ENCODE measurements at regions not wholly inside any gene's neighbourhood (a gene's known extent, or its start where the extent isn't known, plus 50 kb on each side); places are given as distances from the start of the nearest gene placed in this dataset.
"Not testable (repeated sequence)": the region's sequence is repeated elsewhere in the genome, so short reads cannot be mapped to it uniquely, and the experiment has no call there.

DNA sequence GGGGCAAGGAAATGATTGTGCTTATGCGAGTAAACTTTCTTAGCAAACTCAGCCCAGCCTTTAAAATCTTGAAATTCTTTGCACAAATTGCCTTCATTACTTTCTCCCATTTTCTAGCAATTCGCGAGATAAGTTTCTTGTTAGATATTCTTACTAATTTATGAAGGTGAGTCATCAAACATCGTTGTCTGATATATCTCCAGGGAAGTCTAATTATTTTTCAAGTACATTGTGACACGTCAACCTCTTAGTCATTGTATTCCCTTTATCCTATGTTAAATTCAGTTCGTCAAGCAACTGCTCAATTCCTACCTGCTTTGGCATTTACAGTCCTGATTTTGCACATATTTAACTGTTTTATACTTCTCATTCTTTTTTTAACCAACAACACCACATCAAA is 854.5 kb upstream of the CRIM1 start:
- TF ChIP-seq EZH2phosphoT487 (IDR thresholded peaks at IDR 0.05; ENCODE audit: low read depth) (no peak), CTCF (IDR thresholded peaks at IDR 0.05; ENCODE audit: low read depth, low read length) (no peak)
- Histone ChIP-seq H3K4me3 (ENCODE audit: low read length) (no peak overlapping the region), H3K9ac (ENCODE audit: low read length) (no peak overlapping the region), H2AFZ (ENCODE audit: low read depth, low read length) (no peak overlapping the region), H3K36me3 (replicated peaks; ENCODE audit: low read depth, low read length) (no peaks in the 10 kb centered on the region), H3K27ac (ENCODE audit: low read length) (no peak overlapping the region), H3K9me3 (ENCODE audit: insufficient read depth, low read length) (no peaks in the 10 kb centered on the region), H3K4me1 (ENCODE audit: low read length) (no peaks in the 10 kb centered on the region), H3K79me2 (ENCODE audit: low read length) (no peaks in the 10 kb centered on the region), H3K4me2 (ENCODE audit: low read length) (no peak overlapping the region), H3K27me3 (ENCODE audit: low read depth, low read length) (no peaks in the 10 kb centered on the region), H4K20me1 (ENCODE audit: insufficient read depth, low read length) (no peaks in the 10 kb centered on the region)

DNA sequence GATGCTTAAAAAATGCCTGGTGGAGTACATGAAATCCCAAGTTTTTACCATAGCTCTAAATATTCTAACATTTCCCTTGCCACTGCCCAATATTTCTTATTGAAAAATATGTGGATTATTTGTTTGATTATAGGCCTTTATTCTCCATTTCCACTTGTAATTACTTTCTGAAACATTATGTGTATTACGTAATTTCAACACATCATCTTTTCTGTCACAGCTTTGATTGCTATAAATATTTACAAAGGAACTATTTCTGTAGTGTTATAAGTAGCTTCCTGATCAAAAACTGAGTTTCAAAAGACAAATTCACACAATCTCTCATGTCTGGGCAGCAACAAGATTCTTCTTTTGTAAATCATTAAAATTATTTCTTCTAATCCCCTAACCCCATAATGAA is 859.6 kb upstream of the CRIM1 start:
- no peaks in the 10 kb centered on the region for H3K79me2 ChIP-seq (ENCODE audit: low read length)
- H3K27me3 ChIP-seq (ENCODE audit: low read depth, low read length), result no peaks in the 10 kb centered on the region
- no peak overlapping the region for H2AFZ ChIP-seq (ENCODE audit: low read depth, low read length)
- H4K20me1 ChIP-seq (ENCODE audit: insufficient read depth, low read length), result no peaks in the 10 kb centered on the region
- no peak overlapping the region for H3K27ac ChIP-seq (ENCODE audit: low read length)
- no peak overlapping the region for H3K4me3 ChIP-seq (ENCODE audit: low read length)
- no peak overlapping the region for H3K4me2 ChIP-seq (ENCODE audit: low read length)
- H3K9me3 ChIP-seq (ENCODE audit: insufficient read depth, low read length), result no peaks in the 10 kb centered on the region
- no peaks in the 10 kb centered on the region for H3K36me3 ChIP-seq (replicated peaks; ENCODE audit: low read depth, low read length)
- H3K4me1 ChIP-seq (ENCODE audit: low read length), result no peaks in the 10 kb centered on the region
- TF ChIP-seq EZH2phosphoT487 (IDR thresholded peaks at IDR 0.05; ENCODE audit: low read depth), result no peak
- no peak for TF ChIP-seq CTCF (IDR thresholded peaks at IDR 0.05; ENCODE audit: low read depth, low read length)
- H3K9ac ChIP-seq (ENCODE audit: low read length), result no peak overlapping the region

DNA sequence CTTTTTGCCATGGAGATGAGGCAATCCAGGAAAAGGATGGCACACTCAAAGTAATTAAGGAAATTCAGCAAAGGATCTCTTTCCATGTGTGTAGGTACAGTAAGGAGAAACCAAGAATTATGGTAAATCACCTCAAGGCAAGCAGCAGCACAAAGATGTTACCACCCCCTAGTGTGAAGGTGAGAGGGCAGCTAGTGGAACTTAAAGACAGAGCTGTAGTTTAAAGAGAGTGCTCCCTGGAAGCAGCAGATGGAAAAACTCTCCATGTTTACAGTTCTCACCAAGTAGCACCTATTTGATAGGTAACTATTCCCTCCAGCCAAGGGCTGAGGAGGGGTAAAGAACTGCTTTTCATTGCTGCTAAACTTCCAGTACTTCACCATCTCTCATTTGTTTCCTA is 860.4 kb upstream of the CRIM1 start:
- Histone ChIP-seq H2AFZ (ENCODE audit: low read depth, low read length) (no peak overlapping the region), H3K36me3 (replicated peaks; ENCODE audit: low read depth, low read length) (no peaks in the 10 kb centered on the region), H4K20me1 (ENCODE audit: insufficient read depth, low read length) (no peaks in the 10 kb centered on the region), H3K9me3 (ENCODE audit: insufficient read depth, low read length) (no peaks in the 10 kb centered on the region), H3K4me1 (ENCODE audit: low read length) (no peaks in the 10 kb centered on the region), H3K9ac (ENCODE audit: low read length) (no peak overlapping the region), H3K79me2 (ENCODE audit: low read length) (no peaks in the 10 kb centered on the region), H3K4me3 (ENCODE audit: low read length) (no peak overlapping the region), H3K4me2 (ENCODE audit: low read length) (no peak overlapping the region), H3K27me3 (ENCODE audit: low read depth, low read length) (no peaks in the 10 kb centered on the region), H3K27ac (ENCODE audit: low read length) (no peak overlapping the region)
- TF ChIP-seq EZH2phosphoT487 (IDR thresholded peaks at IDR 0.05; ENCODE audit: low read depth) (no peak), CTCF (IDR thresholded peaks at IDR 0.05; ENCODE audit: low read depth, low read length) (no peak)

DNA sequence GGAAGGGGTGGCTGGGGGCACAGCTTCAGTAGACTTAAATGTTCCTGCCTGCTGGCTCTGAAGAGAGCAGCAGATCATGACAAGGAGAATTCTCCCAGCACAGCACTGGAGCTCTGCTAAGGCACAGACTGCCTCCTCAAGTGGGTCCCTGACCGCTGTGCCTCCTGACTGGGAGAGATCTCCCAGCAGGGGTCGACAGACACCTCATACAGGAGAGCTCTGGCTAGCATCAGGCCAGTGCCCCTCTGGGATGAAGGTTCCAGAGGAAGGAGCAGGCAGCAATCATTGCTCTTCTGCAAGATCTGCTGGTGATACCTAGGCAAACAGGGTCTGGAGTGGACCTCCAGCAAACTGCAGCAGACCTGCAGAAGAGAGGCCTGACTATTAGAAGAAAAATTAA is 877.5 kb upstream of the CRIM1 start:
- not testable (repeated sequence) for H3K36me3 ChIP-seq (replicated peaks; ENCODE audit: low read depth, low read length); H3K79me2 ChIP-seq (ENCODE audit: low read length); H3K9ac ChIP-seq (ENCODE audit: low read length); H3K4me2 ChIP-seq (ENCODE audit: low read length); H3K9me3 ChIP-seq (ENCODE audit: insufficient read depth, low read length); H4K20me1 ChIP-seq (ENCODE audit: insufficient read depth, low read length); H3K27me3 ChIP-seq (ENCODE audit: low read depth, low read length); H3K4me3 ChIP-seq (ENCODE audit: low read length); H3K27ac ChIP-seq (ENCODE audit: low read length); H3K4me1 ChIP-seq (ENCODE audit: low read length); H2AFZ ChIP-seq (ENCODE audit: low read depth, low read length)

DNA sequence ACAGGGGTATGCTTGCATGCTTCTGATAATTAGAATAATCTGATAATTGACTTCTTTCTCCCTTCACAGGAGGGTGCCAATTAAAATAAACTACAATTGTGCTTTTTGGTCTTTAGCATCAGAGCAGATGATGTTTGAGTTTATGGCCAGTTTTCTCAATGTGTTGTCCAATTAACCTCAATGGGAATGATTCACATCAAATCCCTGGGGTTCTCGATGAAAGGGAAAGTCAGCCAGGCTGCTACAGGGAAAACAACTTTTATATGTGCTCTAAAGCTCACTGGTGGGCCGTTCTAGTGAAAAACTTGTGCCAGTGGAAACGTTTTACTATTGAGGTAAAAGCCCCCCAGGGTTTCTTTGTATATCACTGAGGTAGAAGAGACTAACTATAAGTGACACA is 887.3 kb upstream of the CRIM1 start:
- H3K9me3 ChIP-seq (ENCODE audit: insufficient read depth, low read length), result no peaks in the 10 kb centered on the region
- TF ChIP-seq CTCF (IDR thresholded peaks at IDR 0.05; ENCODE audit: low read depth, low read length) (no peak), EZH2phosphoT487 (IDR thresholded peaks at IDR 0.05; ENCODE audit: low read depth) (no peak)

More for the DNA sequence above, 887.3 kb upstream of the CRIM1 start:
- no peaks in the 10 kb centered on the region for H3K79me2 ChIP-seq (ENCODE audit: low read length)
- no peak overlapping the region for H3K27ac ChIP-seq (ENCODE audit: low read length)
- H3K4me3 ChIP-seq (ENCODE audit: low read length), result no peak overlapping the region
- H3K36me3 ChIP-seq (replicated peaks; ENCODE audit: low read depth, low read length), result no peaks in the 10 kb centered on the region
- no peak overlapping the region for H3K9ac ChIP-seq (ENCODE audit: low read length)
- no peaks in the 10 kb centered on the region for H4K20me1 ChIP-seq (ENCODE audit: insufficient read depth, low read length)
- no peak overlapping the region for H3K4me2 ChIP-seq (ENCODE audit: low read length)
- H3K4me1 ChIP-seq (ENCODE audit: low read length), result no peaks in the 10 kb centered on the region
- H3K27me3 ChIP-seq (ENCODE audit: low read depth, low read length), result no peaks in the 10 kb centered on the region
- H2AFZ ChIP-seq (ENCODE audit: low read depth, low read length), result no peak overlapping the region

Measured in OCI-LY3 (cell line).